ENCODE measurements at regions not wholly inside any gene's neighbourhood (a gene's known extent, or its start where the extent isn't known, plus 50 kb on each side); places are given as distances from the start of the nearest gene placed in this dataset.

DNA sequence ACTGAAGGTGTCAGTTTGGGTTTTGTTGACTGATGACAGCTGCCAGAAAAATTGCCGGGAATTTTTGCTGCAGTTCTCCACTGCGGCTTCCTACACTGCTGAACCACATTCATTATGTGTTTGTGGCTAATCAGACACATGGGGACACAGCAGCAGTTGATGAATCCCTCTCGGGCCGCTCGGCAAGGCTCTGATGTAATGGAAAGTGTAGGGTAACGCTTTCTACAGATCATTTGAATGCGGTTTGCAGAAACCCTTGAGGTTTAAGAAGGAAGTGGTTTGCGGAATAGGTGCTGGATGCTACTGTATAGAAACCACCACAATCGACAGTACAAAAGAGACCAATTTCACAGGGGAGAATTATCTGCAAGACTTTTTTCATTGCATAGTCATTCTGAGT, 138.7 kb upstream of the SASH1 start:
- DNase-seq (ENCODE audit: low spot score): no peak

GRCh38 chr6:148208298-148208697, 134.3 kb upstream of the SASH1 start:
- DNase-seq (ENCODE audit: low spot score): no peak

GRCh38 chr6:148211777-148212324, 130.8 kb upstream of the SASH1 start:
- no peak for DNase-seq (ENCODE audit: low spot score)

- no peak for DNase-seq (ENCODE audit: low spot score)
Observed at GRCh38 chr6:148212366-148212765, 130.3 kb upstream of the SASH1 start.

DNA sequence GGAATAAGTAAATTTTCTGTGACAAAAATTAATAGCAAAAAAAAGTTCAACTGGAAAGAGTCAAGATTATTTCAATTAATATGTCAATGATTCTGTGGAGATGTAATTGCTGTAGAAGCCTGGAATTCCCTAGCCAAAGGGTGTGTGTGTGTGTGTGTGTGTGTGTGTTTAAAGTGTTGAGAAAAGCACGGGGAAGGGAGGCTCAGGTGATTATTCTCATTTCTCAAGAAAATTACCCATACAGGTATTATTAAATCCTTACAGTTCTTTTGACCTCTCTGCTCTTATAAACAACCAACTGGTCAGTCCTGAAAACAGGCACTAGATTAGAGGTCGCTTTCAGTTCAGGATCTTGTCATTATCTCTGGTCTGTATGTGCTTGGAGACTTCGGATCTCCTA, 129.3 kb upstream of the SASH1 start:
- no peak for DNase-seq (ENCODE audit: low spot score)

DNA sequence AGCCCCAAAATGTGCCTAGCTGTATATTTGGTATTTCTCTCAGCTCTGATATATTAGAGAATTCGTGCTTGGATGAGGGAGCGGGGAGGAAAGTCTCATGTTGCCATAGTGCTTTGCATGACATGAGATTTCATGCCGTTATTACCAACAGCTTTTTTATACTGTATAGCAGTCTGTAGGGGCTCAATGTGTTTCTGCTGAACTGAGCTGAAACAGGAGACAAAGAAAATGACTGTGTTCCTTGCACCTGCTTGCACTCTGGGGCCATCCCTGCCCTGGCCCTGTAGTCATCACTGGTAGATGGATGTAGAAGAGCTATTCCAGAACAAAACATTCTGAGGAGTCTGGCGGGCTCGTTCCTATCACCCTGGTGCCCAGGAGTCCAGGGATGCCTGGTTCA, 128.0 kb upstream of the SASH1 start:
- DNase-seq (ENCODE audit: low spot score): no peak

DNA sequence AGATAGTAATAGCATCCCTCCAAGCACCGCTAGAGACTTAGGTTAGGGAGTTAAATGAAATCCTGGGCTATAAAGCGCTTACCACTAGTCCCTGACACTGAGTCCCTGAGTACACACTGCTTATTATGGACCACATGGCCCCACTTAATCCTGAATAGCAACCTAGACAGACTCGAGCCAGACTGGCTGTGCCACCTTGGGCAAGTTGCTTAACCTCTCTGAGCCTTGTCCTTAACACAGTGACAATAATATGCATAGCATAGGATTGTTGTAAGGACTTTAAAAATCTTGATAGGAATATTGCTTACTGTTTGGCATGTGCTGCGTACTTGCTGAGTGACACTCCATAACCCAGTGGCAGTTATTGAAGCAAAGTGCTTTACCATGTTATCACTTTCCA, 125.6 kb upstream of the SASH1 start:
- no peak for DNase-seq (ENCODE audit: low spot score)

DNA sequence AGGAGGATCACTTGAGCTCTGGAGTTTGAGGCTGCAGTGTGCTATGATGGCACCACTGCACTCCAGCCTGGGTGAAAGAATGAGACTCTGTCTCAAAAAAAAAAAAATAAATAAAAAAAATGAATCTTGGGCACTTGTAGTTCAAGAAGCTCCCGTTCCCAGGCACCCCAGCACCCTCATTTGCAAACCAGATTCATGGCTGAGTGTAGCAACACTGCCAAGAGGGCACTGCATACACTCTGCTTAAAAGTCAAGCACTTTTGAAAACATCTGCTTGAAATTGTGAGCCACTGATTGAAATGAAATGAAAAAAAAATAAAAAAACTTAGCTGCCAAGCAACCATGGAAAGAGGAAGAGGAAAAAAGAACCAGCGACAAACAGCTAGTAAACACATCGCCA, 124.7 kb upstream of the SASH1 start:
- DNase-seq (ENCODE audit: low spot score): no peak

- DNase-seq (ENCODE audit: low spot score): no peak
Observed at GRCh38 chr6:148218542-148219258, 123.9 kb upstream of the SASH1 start.

- DNase-seq (ENCODE audit: low spot score): no peak
Observed at GRCh38 chr6:148221196-148221979, 121.2 kb upstream of the SASH1 start.

DNA sequence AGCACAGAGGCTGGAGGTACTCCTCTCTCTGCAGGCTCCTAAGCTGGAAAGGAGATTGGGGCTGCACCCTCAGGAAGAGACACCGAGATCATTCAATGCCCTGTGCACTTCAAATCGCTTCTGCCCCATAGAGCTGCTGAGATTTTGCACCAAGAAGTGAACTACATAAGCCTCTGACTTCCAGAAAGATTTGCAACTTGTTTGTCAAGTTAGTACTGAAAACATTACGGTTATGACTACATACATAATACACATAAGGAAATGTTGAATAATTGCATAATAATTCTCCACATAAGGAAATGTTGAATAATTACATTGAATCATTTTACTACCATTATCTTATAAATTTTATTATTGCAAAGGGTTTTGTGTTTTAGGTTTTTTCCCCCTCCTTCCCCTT, 120.3 kb upstream of the SASH1 start:
- no peak for DNase-seq (ENCODE audit: low spot score)

- no peak for DNase-seq (ENCODE audit: low spot score)
Observed at GRCh38 chr6:148222846-148223245, 119.8 kb upstream of the SASH1 start.

DNA sequence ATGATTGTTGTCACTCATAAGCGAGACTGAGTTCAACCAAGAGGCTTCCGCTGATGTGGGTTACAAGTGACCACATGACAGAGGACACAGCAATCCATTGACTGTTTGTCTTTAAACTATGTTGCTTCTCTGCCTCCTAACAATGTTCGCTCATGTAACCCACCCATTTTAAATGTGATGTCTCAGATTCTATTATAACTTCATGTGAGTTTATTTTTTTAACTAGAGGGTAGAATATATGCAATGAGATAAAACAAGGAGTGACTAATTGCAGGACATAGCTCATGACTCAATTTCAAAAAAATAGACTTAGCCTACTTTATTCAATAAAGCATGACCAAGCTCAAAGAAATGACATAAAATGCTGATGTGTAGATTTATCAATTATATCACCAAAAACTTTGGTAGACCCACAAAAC, 119.2 kb upstream of the SASH1 start:
- DNase-seq (ENCODE audit: low spot score): no peak

GRCh38 chr6:148225871-148226270, 116.8 kb upstream of the SASH1 start:
- DNase-seq (ENCODE audit: low spot score): no peak

GRCh38 chr6:148226284-148226683, 116.4 kb upstream of the SASH1 start:
- DNase-seq (ENCODE audit: low spot score): no peak

- no peak for DNase-seq (ENCODE audit: low spot score)
Observed at GRCh38 chr6:148231572-148231971, 111.1 kb upstream of the SASH1 start.

DNA sequence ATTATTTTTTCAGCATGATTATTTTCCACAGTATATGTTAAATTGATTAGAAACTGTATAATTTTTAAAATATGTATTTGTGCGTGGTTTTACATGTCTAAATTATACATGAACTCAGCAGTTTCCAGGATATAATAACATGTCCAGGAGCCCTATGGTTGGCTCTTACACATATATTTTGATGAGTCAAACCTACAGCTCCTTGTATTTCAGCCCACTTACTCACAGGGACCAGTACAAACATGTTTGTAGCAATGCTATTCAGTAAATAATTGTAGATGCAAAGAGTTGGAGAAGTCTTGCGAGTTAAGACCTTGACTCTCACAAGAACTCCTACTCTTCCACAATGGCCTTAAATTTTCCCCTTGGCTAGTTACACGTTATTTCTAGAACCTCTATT, 107.2 kb upstream of the SASH1 start:
- no peak for DNase-seq (ENCODE audit: low spot score)

DNA sequence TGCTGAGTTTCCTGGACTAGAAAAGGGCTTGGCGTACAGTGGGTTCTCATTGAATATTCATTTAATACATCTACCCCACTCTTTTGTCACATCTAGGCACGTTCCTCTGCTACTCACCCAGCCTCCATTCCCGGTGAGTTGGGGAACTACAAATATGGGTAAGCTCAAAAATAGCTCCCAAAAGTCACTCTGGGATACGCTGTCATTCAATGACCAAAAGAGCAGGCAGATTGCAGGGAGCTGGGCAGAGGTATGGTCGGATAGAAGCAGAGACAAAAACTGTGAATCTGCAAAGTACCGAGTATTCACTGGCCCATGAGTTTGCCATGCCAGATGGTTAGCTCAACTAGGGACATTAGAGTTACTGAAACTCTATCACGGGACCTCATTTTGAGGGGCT, 103.9 kb upstream of the SASH1 start:
- no peak for DNase-seq (ENCODE audit: low spot score)

DNA sequence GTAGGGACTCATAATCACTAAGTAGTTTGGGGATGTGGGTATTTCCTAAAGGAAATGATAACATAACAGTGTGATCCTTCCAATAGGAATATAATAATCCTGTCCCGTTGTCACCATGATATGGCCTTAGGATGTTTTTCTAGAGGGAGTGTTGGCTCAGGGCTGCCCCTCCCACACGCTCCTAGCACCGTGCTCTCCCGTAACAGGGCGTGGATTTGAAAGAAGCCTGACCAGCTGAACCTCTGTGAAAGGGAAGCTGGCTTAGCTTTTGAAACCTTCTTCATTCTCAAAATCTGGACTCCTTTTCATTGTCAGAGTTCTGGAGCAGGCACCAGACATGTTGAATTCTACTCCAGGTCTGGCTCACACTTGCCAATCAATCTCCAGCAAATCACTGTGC, 103.4 kb upstream of the SASH1 start:
- no peak for DNase-seq (ENCODE audit: low spot score)

DNA sequence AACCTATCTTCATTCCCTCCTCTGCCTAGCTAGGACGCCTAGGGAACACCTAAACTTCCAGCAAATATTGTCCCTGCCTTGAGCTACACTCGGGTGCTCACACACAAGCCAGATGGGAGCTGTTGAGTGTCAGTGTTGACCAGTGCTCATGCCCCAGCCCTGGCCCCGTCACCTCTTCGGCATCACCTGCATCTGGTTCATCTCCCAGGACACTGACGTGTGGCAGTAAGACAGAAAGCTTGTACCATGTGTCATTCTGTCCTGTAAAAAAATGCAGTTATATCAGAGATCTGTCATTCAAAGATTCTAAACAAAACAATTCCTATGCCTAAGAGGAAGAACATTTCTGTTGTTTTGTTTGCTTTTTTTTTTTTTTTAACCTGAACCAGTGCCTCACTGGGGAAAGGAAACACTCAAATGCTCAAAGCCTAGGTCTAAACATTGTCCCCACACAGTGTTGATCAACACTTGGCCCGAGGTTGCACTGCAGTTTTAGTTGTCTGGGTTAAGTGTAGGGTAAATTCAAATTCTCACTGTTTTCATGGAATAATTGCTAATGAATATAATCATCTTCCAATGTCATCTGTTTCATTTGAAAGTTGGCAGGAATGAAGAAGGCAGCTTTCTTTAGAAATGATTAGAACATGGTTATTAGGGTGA, 102.7 kb upstream of the SASH1 start:
- DNase-seq (ENCODE audit: low spot score): no peak

GRCh38 chr6:148240461-148240840, 102.2 kb upstream of the SASH1 start:
- no peak for DNase-seq (ENCODE audit: low spot score)

DNA sequence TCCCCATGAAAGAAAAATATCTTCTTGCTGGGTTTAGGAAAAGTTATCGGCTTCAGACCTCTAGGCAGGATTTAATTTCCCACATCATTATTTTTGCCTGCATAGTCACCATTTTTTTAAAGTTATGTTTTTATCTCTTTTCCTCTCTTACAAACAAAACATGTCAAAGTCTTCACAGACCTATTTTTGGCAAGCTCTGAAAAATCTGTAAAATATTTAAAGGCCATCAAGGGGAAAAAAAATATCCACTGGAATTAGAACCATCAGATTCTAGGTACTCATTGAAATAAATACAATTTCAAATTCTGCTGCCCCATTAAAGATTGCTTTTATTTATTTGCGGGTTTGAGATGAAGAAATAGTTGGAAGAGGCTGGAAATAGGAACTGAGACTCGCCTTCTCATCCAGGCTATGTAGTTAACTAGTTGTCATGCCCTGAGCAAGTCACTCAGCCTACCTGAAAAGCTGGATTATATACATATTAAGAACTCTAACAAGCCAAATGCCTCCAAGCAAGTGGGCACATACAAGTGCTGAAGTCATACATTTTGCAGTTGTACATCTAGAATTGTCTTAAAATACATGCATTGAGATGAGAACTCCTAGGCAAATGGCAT, 101.7 kb upstream of the SASH1 start:
- DNase-seq (ENCODE audit: low spot score): no peak
